ENCODE measurements at regions not wholly inside any gene's neighbourhood (a gene's known extent, or its start where the extent isn't known, plus 50 kb on each side); places are given as distances from the start of the nearest gene placed in this dataset.
"Not testable (repeated sequence)": the region's sequence is repeated elsewhere in the genome, so short reads cannot be mapped to it uniquely, and the experiment has no call there.

DNA sequence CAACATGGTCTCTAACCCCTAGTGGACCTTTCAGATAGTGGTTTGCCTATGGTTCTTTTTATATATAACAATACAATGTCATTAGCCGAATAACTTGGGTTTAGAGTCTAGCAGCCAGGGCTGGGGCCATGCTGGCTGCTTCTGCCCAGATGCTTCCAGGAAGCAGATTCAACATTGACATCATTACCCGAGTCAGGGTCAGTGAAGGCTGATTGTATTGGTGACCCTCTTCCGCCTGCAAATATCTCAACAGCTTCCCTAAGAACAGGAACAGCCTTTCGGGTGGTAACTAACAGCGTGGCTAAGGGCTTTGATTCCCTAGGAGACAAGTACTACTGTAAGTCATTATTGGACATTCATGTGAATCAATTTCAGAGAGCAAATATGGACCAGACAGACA lies 476.4 kb downstream of the UQCRFS1 start:
- DNase-seq (ENCODE audit: low spot score), result no peak

- no peak for DNase-seq (ENCODE audit: low spot score)
These were observed 481.4 kb downstream of the UQCRFS1 start for GRCh38 chr19:28731577-28731976.

DNA sequence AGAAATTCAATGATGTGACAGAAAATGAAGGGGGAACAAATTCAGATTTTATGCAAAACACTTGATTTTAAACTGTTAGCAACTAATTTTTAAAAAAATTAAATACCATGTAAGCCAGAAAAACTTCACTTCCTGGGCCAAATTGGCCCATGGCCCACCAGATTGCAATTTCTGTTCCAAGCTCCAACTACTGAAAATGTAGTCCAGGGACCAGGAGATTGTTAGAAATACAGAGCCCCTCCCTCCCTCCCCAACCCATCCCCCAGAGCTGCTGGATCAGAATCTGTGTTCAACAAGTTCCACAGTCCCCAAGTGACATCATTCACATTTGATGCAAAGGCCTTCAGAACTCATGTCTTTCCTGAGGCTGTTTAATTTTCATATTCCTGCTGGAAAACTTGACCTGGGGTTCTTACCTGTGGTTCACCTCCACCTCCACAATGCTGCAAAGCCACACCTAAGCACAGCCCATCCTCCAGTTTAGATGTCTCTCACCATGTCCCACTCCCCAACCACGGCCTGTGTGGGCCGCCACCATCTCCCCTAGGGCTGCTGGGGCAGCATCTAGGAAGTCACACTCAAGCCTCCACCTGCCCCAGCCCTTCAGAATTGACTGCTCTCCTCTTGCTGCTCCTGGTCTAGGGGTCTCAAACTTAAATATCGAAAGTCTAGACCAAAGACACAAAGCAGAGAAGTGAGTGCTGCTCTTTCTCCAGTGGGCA lies 482.0 kb downstream of the UQCRFS1 start:
- no peak for DNase-seq (ENCODE audit: low spot score)

GRCh38 chr19:28727480-28728159 lies 485.3 kb downstream of the UQCRFS1 start:
- DNase-seq (ENCODE audit: low spot score), result peak; percentile 89

GRCh38 chr19:28726533-28727479 lies 486.1 kb downstream of the UQCRFS1 start:
- DNase-seq (ENCODE audit: low spot score), result no peak

DNA sequence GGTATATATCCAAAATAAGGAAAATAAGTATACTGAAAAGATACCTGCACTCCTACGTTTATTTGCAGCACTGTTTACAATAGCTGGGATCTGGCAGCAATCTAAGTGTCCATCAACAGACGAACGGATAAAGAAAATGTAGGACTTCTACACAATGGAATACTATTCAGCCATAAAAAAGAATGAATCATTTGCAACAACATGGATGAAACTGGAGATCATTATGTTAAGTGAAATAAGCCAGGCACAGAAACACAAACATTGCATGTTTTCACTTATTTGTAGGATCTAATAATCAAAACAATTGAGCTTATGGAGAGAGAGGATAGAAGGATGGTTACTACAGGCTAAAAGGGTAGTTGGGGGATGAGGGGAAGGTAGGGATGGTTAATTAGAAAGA lies 494.0 kb downstream of the UQCRFS1 start:
- DNase-seq (ENCODE audit: low spot score), result no peak

GRCh38 chr19:28715157-28715556 lies 497.8 kb downstream of the UQCRFS1 start:
- no peak for DNase-seq (ENCODE audit: low spot score)

- DNase-seq (ENCODE audit: low spot score), result no peak
These were observed 501.5 kb downstream of the UQCRFS1 start for GRCh38 chr19:28711411-28711810.

DNA sequence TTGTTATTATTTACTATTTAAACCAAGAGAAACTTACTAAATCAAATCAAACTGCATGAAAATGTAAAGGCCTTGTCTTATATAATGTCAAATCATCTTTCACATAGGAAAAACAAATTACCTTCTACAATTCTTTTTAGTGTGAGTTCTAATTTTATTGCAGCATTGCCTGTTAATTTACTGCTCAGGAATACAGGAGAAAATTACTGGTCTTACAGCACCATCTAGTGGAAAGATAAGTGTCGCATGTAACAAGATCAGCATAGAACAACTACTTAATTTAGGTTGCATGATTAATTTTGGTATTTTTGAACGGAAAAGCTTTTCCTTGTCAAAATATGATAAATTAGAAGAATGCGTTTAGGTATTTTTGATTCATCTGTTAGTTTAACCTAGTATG lies 502.7 kb downstream of the UQCRFS1 start:
- DNase-seq (ENCODE audit: low spot score), result peak; percentile 43

GRCh38 chr19:28706693-28707092 lies 506.3 kb downstream of the UQCRFS1 start:
- no peak for DNase-seq (ENCODE audit: low spot score)

- peak; percentile 86 for DNase-seq (ENCODE audit: low spot score)
These were observed 507.9 kb downstream of the UQCRFS1 start for GRCh38 chr19:28705008-28705407.

DNA sequence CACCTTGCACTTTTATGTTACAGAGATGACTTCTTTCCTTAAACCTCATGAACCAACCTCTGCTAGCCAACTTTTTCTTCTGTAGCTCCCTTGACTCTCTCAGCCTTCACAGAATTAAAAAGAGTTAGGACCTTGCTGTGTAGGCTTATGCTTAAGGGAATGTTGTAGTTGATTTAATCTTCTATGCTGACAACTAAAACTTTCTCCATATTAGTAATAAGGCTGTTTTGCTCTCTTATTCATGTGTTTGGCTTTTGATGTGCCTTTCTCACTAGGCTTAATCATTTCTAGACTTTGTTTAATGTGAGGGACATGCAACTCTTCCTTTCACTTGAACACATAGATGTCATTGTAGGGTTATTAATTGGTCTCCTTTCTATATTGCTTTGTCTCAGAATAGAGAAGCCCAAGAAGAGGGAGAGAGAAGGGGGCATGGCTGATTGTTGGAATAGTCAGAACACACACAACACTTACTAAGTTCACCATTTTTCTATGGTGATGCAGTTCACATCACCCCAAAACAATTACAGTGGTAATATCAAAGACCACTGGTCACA lies 509.5 kb downstream of the UQCRFS1 start:
- no peak for DNase-seq (ENCODE audit: low spot score)

- DNase-seq (ENCODE audit: low spot score), result no peak
These were observed 511.5 kb downstream of the UQCRFS1 start for GRCh38 chr19:28701491-28701890.

DNA sequence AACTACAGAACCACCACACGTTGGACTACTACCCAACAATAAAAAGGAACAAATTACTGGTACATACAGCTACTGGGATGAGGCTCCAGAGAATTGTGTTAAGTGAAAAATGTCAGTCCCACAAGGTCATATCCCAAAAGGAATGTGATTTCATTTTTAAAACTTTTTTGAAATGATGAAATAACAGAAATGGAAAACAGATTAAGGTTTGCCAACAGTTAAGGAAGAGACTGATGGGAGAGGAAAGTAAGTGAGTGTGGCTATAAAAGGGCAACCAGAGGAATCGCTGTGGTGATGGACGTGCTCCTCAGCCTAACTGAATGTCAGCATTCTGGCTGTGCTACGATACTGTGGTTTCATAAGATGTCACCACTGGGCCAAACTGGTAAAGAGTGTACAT lies 512.8 kb downstream of the UQCRFS1 start:
- no peak for DNase-seq (ENCODE audit: low spot score)

GRCh38 chr19:28697308-28697707 lies 515.6 kb downstream of the UQCRFS1 start:
- DNase-seq (ENCODE audit: low spot score), result no peak

- no peak for DNase-seq (ENCODE audit: low spot score)
These were observed 518.1 kb downstream of the UQCRFS1 start for GRCh38 chr19:28694812-28695211.

- DNase-seq (ENCODE audit: low spot score), result no peak
These were observed 521.3 kb downstream of the UQCRFS1 start for GRCh38 chr19:28691683-28692082.

- not testable (repeated sequence) for DNase-seq (ENCODE audit: low spot score)
These were observed 523.5 kb downstream of the UQCRFS1 start for GRCh38 chr19:28689464-28689863.

DNA sequence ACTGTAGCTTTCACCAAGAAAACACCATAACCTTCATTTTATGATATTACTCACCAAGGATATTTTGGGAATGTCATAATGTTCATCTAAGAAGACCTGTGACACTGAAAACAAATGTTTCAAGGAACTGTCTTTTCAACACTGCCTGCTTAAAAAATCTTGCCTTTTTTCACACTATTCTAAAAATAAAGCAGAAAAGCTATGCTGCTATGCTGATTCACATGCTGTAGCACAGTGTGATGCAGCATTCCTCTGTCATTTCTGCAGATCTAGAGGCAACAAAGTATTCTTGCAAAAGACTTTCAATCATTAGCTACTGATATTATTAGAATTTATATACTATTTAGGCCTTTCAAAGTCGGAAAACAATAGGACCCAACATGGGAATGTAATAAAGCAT lies 525.7 kb downstream of the UQCRFS1 start:
- DNase-seq (ENCODE audit: low spot score), result peak; percentile 46

GRCh38 chr19:28686756-28687155 lies 526.2 kb downstream of the UQCRFS1 start:
- DNase-seq (ENCODE audit: low spot score), result no peak

GRCh38 chr19:28685802-28686201 lies 527.1 kb downstream of the UQCRFS1 start:
- DNase-seq (ENCODE audit: low spot score), result no peak

DNA sequence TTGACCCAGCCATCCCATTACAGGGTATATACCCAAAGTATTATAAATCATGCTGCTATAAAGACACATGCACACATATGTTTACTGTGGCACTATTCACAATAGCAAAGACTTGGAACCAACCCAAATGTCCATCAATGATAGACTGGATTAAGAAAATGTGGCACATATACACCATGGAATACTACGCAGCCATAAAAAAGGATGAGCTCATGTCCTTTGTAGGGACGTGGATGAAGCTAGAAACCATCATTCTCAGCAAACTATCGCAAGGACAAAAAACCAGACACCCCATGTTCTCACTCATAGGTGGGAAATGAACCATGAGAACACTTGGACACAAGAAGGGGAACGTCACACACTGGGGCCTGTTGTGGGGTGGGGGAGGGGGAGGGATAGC lies 527.9 kb downstream of the UQCRFS1 start:
- DNase-seq (ENCODE audit: low spot score), result not testable (repeated sequence)
